ENCODE measurements at regions not wholly inside any gene's neighbourhood (a gene's known extent, or its start where the extent isn't known, plus 50 kb on each side); places are given as distances from the start of the nearest gene placed in this dataset.

GRCh38 chr6:140462076-140462452 lies 1087.6 kb upstream of the CITED2 start:
- no peak for DNase-seq (ENCODE audit: low spot score)
- ChIA-PET CTCF (no interaction called here), POLR2A (ENCODE audit: low non-redundant PET) (no interaction called here)
- H3K36me3 ChIP-seq (ENCODE audit: insufficient read depth, low read length, poor library complexity, severe bottlenecking): no peaks in the 10 kb centered on the region
- no peak for TF ChIP-seq CTCF (conservative IDR thresholded peaks at IDR 0.05; ENCODE audit: low read depth, low read length)
- no peak overlapping the region for H3K27ac ChIP-seq (ENCODE audit: low read depth, low read length, poor library complexity, severe bottlenecking)
- intact Hi-C loops (cut with micrococcal nuclease; ENCODE audit: unreplicated experiment): no loop called here
- peaks cover 9% of the 10 kb centered on the region for H3K4me1 ChIP-seq (ENCODE audit: insufficient read depth, low read length, poor library complexity, severe bottlenecking)
- no TSS peak for BruUV-seq (replicated peaks)
- H3K9me3 ChIP-seq (ENCODE audit: low read depth, low read length, poor library complexity, severe bottlenecking): peaks cover 11% of the 10 kb centered on the region
- H3K4me3 ChIP-seq (ENCODE audit: low read depth, low read length, poor library complexity, severe bottlenecking): no peak overlapping the region
- no peaks in the 10 kb centered on the region for H3K27me3 ChIP-seq (replicated peaks; ENCODE audit: insufficient read depth, low read depth, low read length, poor library complexity)

GRCh38 chr6:140460267-140460666 lies 1085.8 kb upstream of the CITED2 start:
- Histone ChIP-seq H3K4me1 (ENCODE audit: insufficient read depth, low read length, poor library complexity, severe bottlenecking) (peaks cover 9% of the 10 kb centered on the region), H3K27ac (ENCODE audit: low read depth, low read length, poor library complexity, severe bottlenecking) (no peak overlapping the region), H3K4me3 (ENCODE audit: low read depth, low read length, poor library complexity, severe bottlenecking) (no peak overlapping the region), H3K27me3 (replicated peaks; ENCODE audit: insufficient read depth, low read depth, low read length, poor library complexity) (no peaks in the 10 kb centered on the region), H3K36me3 (ENCODE audit: insufficient read depth, low read length, poor library complexity, severe bottlenecking) (no peaks in the 10 kb centered on the region), H3K9me3 (ENCODE audit: low read depth, low read length, poor library complexity, severe bottlenecking) (no peaks in the 10 kb centered on the region)
- no peak for DNase-seq (ENCODE audit: low spot score)
- no TSS peak for BruUV-seq (replicated peaks)
- TF ChIP-seq CTCF (conservative IDR thresholded peaks at IDR 0.05; ENCODE audit: low read depth, low read length) (no peak), EZH2 (IDR thresholded peaks at IDR 0.05; ENCODE audit: borderline replicate concordance, low read depth, low read length, poor library complexity, severe bottlenecking) (no peak)
- CTCF ChIA-PET: no interaction called here
- intact Hi-C loops (cut with micrococcal nuclease; ENCODE audit: unreplicated experiment): no loop called here
- POLR2A ChIA-PET (ENCODE audit: low non-redundant PET): no interaction called here

GRCh38 chr6:140459209-140459608 lies 1084.8 kb upstream of the CITED2 start:
- BruUV-seq (replicated peaks): no TSS peak
- H3K9me3 ChIP-seq (ENCODE audit: low read depth, low read length, poor library complexity, severe bottlenecking): no peaks in the 10 kb centered on the region
- H3K27me3 ChIP-seq (replicated peaks; ENCODE audit: insufficient read depth, low read depth, low read length, poor library complexity): no peaks in the 10 kb centered on the region
- TF ChIP-seq CTCF (conservative IDR thresholded peaks at IDR 0.05; ENCODE audit: low read depth, low read length) (no peak), EZH2 (IDR thresholded peaks at IDR 0.05; ENCODE audit: borderline replicate concordance, low read depth, low read length, poor library complexity, severe bottlenecking) (no peak)
- H3K4me3 ChIP-seq (ENCODE audit: low read depth, low read length, poor library complexity, severe bottlenecking): no peak overlapping the region
- no peaks in the 10 kb centered on the region for H3K36me3 ChIP-seq (ENCODE audit: insufficient read depth, low read length, poor library complexity, severe bottlenecking)
- DNase-seq (ENCODE audit: low spot score): no peak
- no peak overlapping the region for H3K27ac ChIP-seq (ENCODE audit: low read depth, low read length, poor library complexity, severe bottlenecking)
- peaks cover 9% of the 10 kb centered on the region for H3K4me1 ChIP-seq (ENCODE audit: insufficient read depth, low read length, poor library complexity, severe bottlenecking)
- POLR2A ChIA-PET (ENCODE audit: low non-redundant PET): no interaction called here
- CTCF ChIA-PET: no interaction called here
- intact Hi-C loops (cut with micrococcal nuclease; ENCODE audit: unreplicated experiment): no loop called here

All from A673 (cell line).